GM23248 (cell line): ENCODE measurements at regions not wholly inside any gene's neighbourhood (a gene's known extent, or its start where the extent isn't known, plus 50 kb on each side); places are given as distances from the start of the nearest gene placed in this dataset.

Experiments used
- EZH2 ChIP-seq: fragments of 200-600 bp; sonication (generic); IDR thresholded peaks from 2 replicates; pipeline ENCODE4 v1.6.1; 2018; ENCODE audit warnings: antibody characterized with exemption, mild to moderate bottlenecking; ENCODE audit not compliant: insufficient read depth, poor library complexity, severe bottlenecking
- EZH2phosphoT487 ChIP-seq: fragments of 200-600 bp; sonication (generic); IDR thresholded peaks from 2 replicates; pipeline ENCODE4 v1.6.1; 2018; ENCODE audit warnings: antibody characterized with exemption, moderate library complexity, mild to moderate bottlenecking, low read depth; ENCODE audit not compliant: insufficient read depth

GRCh38 chr10:3420527-3421469 lies 248.2 kb upstream of the PITRM1 start:
- TF ChIP-seq EZH2phosphoT487 (no peak), EZH2 (no peak)
